Testis (tissue), 2 donors: ENCODE measurements at regions not wholly inside any gene's neighbourhood (a gene's known extent, or its start where the extent isn't known, plus 50 kb on each side); places are given as distances from the start of the nearest gene placed in this dataset.

Experiments
- CTCF ChIP-seq, 3 experiments: fragments of 450-650 bp in 2 of 3; fragments of 200-600 bp in 1 of 3; sonication (generic) in 1 of 3; IDR thresholded peaks; one replicate each; pipeline ENCODE4 v1.5.1; 2016 to 2019; ENCODE audit warnings: antibody characterized with exemption in 3 of 3, mild to moderate bottlenecking in 2 of 3, moderate library complexity in 1 of 3
- POLR2A ChIP-seq: fragments of 450-650 bp; IDR thresholded peaks from one replicate; pipeline ENCODE4 v1.6.1; 2017; ENCODE audit warnings: antibody characterized with exemption, mild to moderate bottlenecking, moderate library complexity

DNA sequence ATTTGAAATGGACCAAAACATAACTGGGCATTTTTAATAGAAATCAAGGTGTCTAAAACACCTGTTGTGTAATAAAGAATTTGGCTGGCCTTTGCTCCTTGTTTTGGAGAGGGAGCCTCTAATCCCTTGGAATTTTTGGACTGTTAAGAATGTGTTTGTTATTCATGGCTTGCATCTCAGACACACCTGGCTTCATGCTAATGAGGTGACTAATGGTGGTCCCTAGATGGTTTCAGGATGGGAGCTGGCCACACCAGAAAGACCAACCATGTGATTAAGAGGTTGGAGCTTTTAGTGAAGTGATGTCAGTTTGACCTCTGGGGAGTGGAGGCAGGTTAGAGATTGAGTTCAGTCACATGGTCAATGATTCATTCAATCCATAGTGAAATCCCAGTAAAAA is 328.4 kb downstream of the DHX35 start:
- no peak for TF ChIP-seq CTCF (IDR thresholded peaks at IDR 0.05)
- TF ChIP-seq POLR2A: no peak
